ENCODE measurements at regions not wholly inside any gene's neighbourhood (a gene's known extent, or its start where the extent isn't known, plus 50 kb on each side); places are given as distances from the start of the nearest gene placed in this dataset.

DNA sequence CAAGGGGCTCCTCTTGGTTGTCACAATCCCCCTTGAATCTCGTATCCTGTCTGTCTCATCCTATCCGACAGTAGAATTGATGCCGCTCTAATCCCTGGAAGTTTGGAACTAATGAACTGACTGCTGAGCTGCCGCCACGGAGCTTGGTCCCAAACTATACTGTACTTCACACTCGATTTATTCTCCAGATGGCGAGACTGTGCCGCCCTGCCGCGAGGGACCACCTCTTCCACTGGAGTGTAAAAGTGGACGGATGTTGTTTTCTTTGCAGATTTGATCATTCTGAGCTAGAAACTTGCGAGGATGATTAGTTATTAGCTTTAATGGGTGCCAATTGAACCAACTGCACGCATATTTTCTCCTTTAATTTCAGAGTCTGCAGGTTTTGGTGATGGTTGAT lies 117.2 kb downstream of the ZIC5 start:
- no peak for DNase-seq (ENCODE audit: low read depth in 1 of 2, low spot score in 2 of 2)
- H3K79me2 ChIP-seq (ENCODE audit: control insufficient read depth in 1 of 2, insufficient read depth in 2 of 2, low read length in 2 of 2) = no peaks in the 10 kb centered on the region
- peak overlapping the region; percentile 39 for H4K5ac ChIP-seq (ENCODE audit: insufficient read length, low read depth, low read length)
- peaks cover 2 to 23% (median 14%) of the 10 kb centered on the region in 4 experiments for H3K4me1 ChIP-seq (replicated peaks in 1 of 4; ENCODE audit: control insufficient read depth in 3 of 4, insufficient read depth in 4 of 4, low read length in 3 of 4)
- H2BK15ac ChIP-seq (ENCODE audit: low read length) = no peak overlapping the region; the same call in 1 of the 2 replicates
- H3K79me1 ChIP-seq (ENCODE audit: low read depth, low read length) = no peaks in the 10 kb centered on the region
- no peak overlapping the region for H2AK5ac ChIP-seq (ENCODE audit: low read depth, low read length)
- no peak overlapping the region for H3K56ac ChIP-seq (replicated peaks; ENCODE audit: insufficient read length, low read depth, low read length)
- no peak overlapping the region for H2AFZ ChIP-seq (ENCODE audit: low read length)
- no peak overlapping the region for H3K14ac ChIP-seq (ENCODE audit: insufficient read length)
- no peak for TF ChIP-seq BACH1 (IDR thresholded peaks at IDR 0.05; ENCODE audit: low read length)
- H3K23me2 ChIP-seq (ENCODE audit: low read depth, low read length) = no peaks in the 10 kb centered on the region
- H3K27me3 ChIP-seq (replicated peaks in 1 of 4; ENCODE audit: control insufficient read depth in 3 of 4, extremely low read depth in 1 of 4, insufficient read depth in 3 of 4, low read length in 3 of 4) = no peaks in the 10 kb centered on the region
- H3K9ac ChIP-seq (replicated peaks in 1 of 4; ENCODE audit: extremely low read depth in 1 of 4, low read depth in 3 of 4, low read length in 3 of 4) = no peak overlapping the region
- H4K8ac ChIP-seq (ENCODE audit: extremely low read depth, insufficient read depth, low read length) = no peak overlapping the region
- peak overlapping the region; percentile 76; the same call in 1 of the 2 replicates for H2BK20ac ChIP-seq (ENCODE audit: low read length)
- peak overlapping the region; percentile 26 for H4K91ac ChIP-seq (replicated peaks; ENCODE audit: insufficient read length, low read length)
- H2BK5ac ChIP-seq (ENCODE audit: low read depth, low read length) = peak overlapping the region; percentile 82; the same call in 1 of the 2 replicates
- H3K4me2 ChIP-seq (ENCODE audit: insufficient read depth in 1 of 2, low read depth in 2 of 2, low read length in 2 of 2) = peak overlapping the region in 1 of 2 experiments; percentile 37; a peak in 1 of 4 replicates
- no peak overlapping the region for H3K23ac ChIP-seq (ENCODE audit: insufficient read length)
- H2BK120ac ChIP-seq (replicated peaks; ENCODE audit: low read depth, low read length) = peak overlapping the region; percentile 34
- no peak overlapping the region for H3K4me3 ChIP-seq (ENCODE audit: extremely low read depth in 1 of 4, insufficient read depth in 2 of 4, low read depth in 3 of 4, low read length in 4 of 4)
- no peaks in the 10 kb centered on the region for H3K9me3 ChIP-seq (ENCODE audit: insufficient read depth in 2 of 2, low read depth in 1 of 2, low read length in 1 of 2)
- CTCF ChIA-PET (ENCODE audit: partially characterized antibody) = interaction anchor here (1.0 to 1.7 kb wide), 3 partner anchors 19 to 46 kb away, joined by 3 to 5 read pairs (median 5); no protein-coding TSS in a partner anchor
- WGBS, 2 experiments (ENCODE audit: extremely low coverage in 1 of 2, insufficient coverage in 1 of 2, insufficient read length in 1 of 2, insufficient replicate concordance in 2 of 2, low coverage in 1 of 2, low lambda C conversion rate in 2 of 2, missing lambda C conversion rate in 1 of 2) = 85% methylated on average over 13 of the region's 13 CpGs; no CpG with 5 or more reads in 1 of the 2 experiments
- H2BK12ac ChIP-seq (ENCODE audit: low read depth, low read length) = peak overlapping the region; percentile 64
- no peaks in the 10 kb centered on the region for H3K36me3 ChIP-seq (ENCODE audit: control insufficient read depth in 2 of 4, insufficient read depth in 4 of 4, low read length in 3 of 4)
- H3K4ac ChIP-seq (replicated peaks; ENCODE audit: insufficient read length, low read depth, low read length) = peak overlapping the region; percentile 28
- H4K20me1 ChIP-seq (replicated peaks in 1 of 2; ENCODE audit: control insufficient read depth in 1 of 2, insufficient read depth in 2 of 2, low read length in 2 of 2) = no peaks in the 10 kb centered on the region
- peak overlapping the region; percentile 86 for H3K18ac ChIP-seq (ENCODE audit: extremely low read depth, low read length)
- POLR2A ChIA-PET (ENCODE audit: partially characterized antibody) = interaction anchor here (0.8 to 1.0 kb wide), 2 partner anchors 11 to 49 kb away, joined by 3 read pairs; no protein-coding TSS in a partner anchor
- no peak overlapping the region for H3K27ac ChIP-seq (ENCODE audit: low read depth, low read length)
- no peak for FAIRE-seq

All from H1 (cell line).